Transverse colon (tissue), 4 donors: ENCODE measurements at regions not wholly inside any gene's neighbourhood (a gene's known extent, or its start where the extent isn't known, plus 50 kb on each side); places are given as distances from the start of the nearest gene placed in this dataset.

ENCODE experiments used
- CTCF ChIP-seq, 5 experiments: fragments of 200-600 bp in 3 of 5; fragments of 450-650 bp in 2 of 5; sonication (generic) in 3 of 5; IDR thresholded peaks; 1 replicate in 2 of 5; 2 replicates in 3 of 5; pipeline ENCODE4 v1.5.1; 2016 to 2017; ENCODE audit warnings: antibody characterized with exemption in 5 of 5, inconsistent platforms in 3 of 5, mild to moderate bottlenecking in 2 of 5, moderate library complexity in 1 of 5
- POLR2A ChIP-seq: fragments of 450-650 bp; IDR thresholded peaks from one replicate; pipeline ENCODE4 v1.6.1; 2016; ENCODE audit warnings: antibody characterized with exemption, mild to moderate bottlenecking, moderate library complexity
- POLR2AphosphoS5 ChIP-seq, 3 donors: sonication (generic); formaldehyde crosslinking; IDR thresholded peaks; one replicate each; pipeline ENCODE4 v1.6.1; 2016; ENCODE audit warnings: antibody characterized with exemption in 3 of 3

GRCh38 chr7:25787336-25787735 is 364.7 kb upstream of the NFE2L3 start:
- TF ChIP-seq CTCF (IDR thresholded peaks at IDR 0.05) (no peak), POLR2A (no peak), POLR2AphosphoS5 (IDR thresholded peaks at IDR 0.05) (no peak)
